Endothelial cell of umbilical vein (primary cell): ENCODE measurements at regions not wholly inside any gene's neighbourhood (a gene's known extent, or its start where the extent isn't known, plus 50 kb on each side); places are given as distances from the start of the nearest gene placed in this dataset.
A peak's percentile ranks its signal among the peaks of the same experiment; 100 is the strongest.

Source experiments
- BruUV-seq: library from RNA; stranded (reverse); fragments of 400-500 nt; replicated peaks from 2 replicates; lab custom pipeline; 2021; lab: Mats Ljungman, UMichigan
- CTCF ChIA-PET: fragments of 300-600, 350-600 bp; sonication (Branson Sonifier 250); formaldehyde crosslinking; loops from one replicate; lab custom pipeline; 2021; ENCODE audit warnings: antibody characterized with exemption, inconsistent platforms; lab: Charles Lee
- POLR2A ChIA-PET: fragments of 300-600, 350-600 bp; sonication (Branson Sonifier 250); formaldehyde crosslinking; loops from one replicate; lab custom pipeline; 2021; ENCODE audit warnings: antibody characterized with exemption, inconsistent platforms; lab: Charles Lee
- DNase-seq: peaks from one replicate; pipeline ENCODE4 v3.0.0-alpha.2; 2011; ENCODE audit warnings: low read depth, low spot score
- FAIRE-seq: peaks from 2 replicates; lab custom pipeline; 2011; peaks lifted over from hg19 to GRCh38; lab: Jason Lieb, UNC
- H2AFZ ChIP-seq: 2 replicates; pipeline ENCODE4 v1.6.0; 2012; ENCODE audit warnings: low read depth, low read length, control low read depth, inconsistent platforms
- H3K27ac ChIP-seq: 2 replicates; pipeline ENCODE4 v1.5.1; 2011; ENCODE audit warnings: low read depth, mild to moderate bottlenecking, control low read depth, low read length, moderate library complexity; ENCODE audit not compliant: insufficient read depth
- H3K27me3 ChIP-seq, 2 experiments: 2 replicates each; pipeline versions ENCODE4 v1.6.0 to v1.6.1; 2011; ENCODE audit warnings: low read length in 2 of 2, mixed read lengths in 1 of 2; ENCODE audit not compliant: control insufficient read depth in 2 of 2, insufficient read depth in 2 of 2
- H3K36me3 ChIP-seq, 2 experiments: 2 replicates in 1 of 2; 3 replicates in 1 of 2; pipeline ENCODE4 v1.5.1; 2011; ENCODE audit warnings: low read length in 2 of 2, mild to moderate bottlenecking in 1 of 2, moderate library complexity in 1 of 2; ENCODE audit not compliant: control insufficient read depth in 2 of 2, insufficient read depth in 2 of 2; ENCODE audit errors: extremely low read depth in 1 of 2
- H3K4me1 ChIP-seq: 3 replicates; pipeline ENCODE4 v1.5.1; 2011; ENCODE audit warnings: mild to moderate bottlenecking, low read length; ENCODE audit not compliant: control insufficient read depth, insufficient read depth; ENCODE audit errors: extremely low read depth
- H3K4me2 ChIP-seq: 2 replicates; pipeline ENCODE4 v1.6.1; 2011; ENCODE audit warnings: low read length, control low read depth, mixed read lengths; ENCODE audit not compliant: insufficient read depth
- H3K4me3 ChIP-seq, 3 experiments: fragments of 200-600 bp in 1 of 3; sonication (generic), shearing (Covaris generic) in 1 of 3; replicated peaks in 1 of 3; 2 replicates each; pipeline ENCODE4 v1.5.1; 2011 to 2016; ENCODE audit warnings: control low read depth in 3 of 3, low read length in 3 of 3, mild to moderate bottlenecking in 2 of 3, inconsistent platforms in 1 of 3, low read depth in 1 of 3, moderate library complexity in 1 of 3; ENCODE audit not compliant: insufficient read depth in 1 of 3
- H3K79me2 ChIP-seq: 2 replicates; pipeline ENCODE4 v1.6.0; 2012; ENCODE audit warnings: low read length, inconsistent platforms; ENCODE audit not compliant: control insufficient read depth, insufficient read depth
- H3K9ac ChIP-seq: replicated peaks from 2 replicates; pipeline ENCODE3; 2011; ENCODE audit warnings: low read length, control low read depth; ENCODE audit not compliant: insufficient read depth; ENCODE audit errors: extremely low read depth
- H3K9me1 ChIP-seq: replicated peaks from 3 replicates; pipeline ENCODE4 v1.6.0; 2011; ENCODE audit warnings: mild to moderate bottlenecking, low read length; ENCODE audit not compliant: control insufficient read depth, insufficient read depth; ENCODE audit errors: extremely low read depth
- H3K9me3 ChIP-seq: replicated peaks from 2 replicates; pipeline ENCODE4 v1.5.1; 2012; ENCODE audit warnings: low read length, inconsistent platforms; ENCODE audit not compliant: control insufficient read depth, insufficient read depth
- H4K20me1 ChIP-seq: replicated peaks from 2 replicates; pipeline ENCODE3; 2011; ENCODE audit warnings: mild to moderate bottlenecking, low read length; ENCODE audit not compliant: control insufficient read depth, insufficient read depth; ENCODE audit errors: extremely low read depth
- GATA2 ChIP-seq: IDR thresholded peaks from 2 replicates; pipeline ENCODE4 v1.7.0; 2011; ENCODE audit warnings: low read depth, mild to moderate bottlenecking, moderate library complexity, mixed read lengths, low read length; ENCODE audit not compliant: insufficient read length, insufficient read depth
- MYC ChIP-seq: IDR thresholded peaks from one replicate; pipeline ENCODE4 v1.6.1; 2011; ENCODE audit warnings: mild to moderate bottlenecking, low read depth, low read length
- POLR2A ChIP-seq: IDR thresholded peaks from 2 replicates; pipeline ENCODE4 v1.6.1; 2012; ENCODE audit warnings: low read depth, mild to moderate bottlenecking, control low read depth, low read length
- POLR2AphosphoS5 ChIP-seq: IDR thresholded peaks from 2 replicates; pipeline ENCODE4 v1.6.1; 2012; ENCODE audit warnings: low read depth, mild to moderate bottlenecking, control low read depth, low read length, moderate library complexity; ENCODE audit not compliant: insufficient read depth
- dilution Hi-C: fragments of 300-500 bp; cut with MboI; formaldehyde crosslinking; loops from one replicate; pipeline ENCODE4 v1.15.0; 2019; ENCODE audit warnings: low sequenced_read_pairs; ENCODE audit not compliant: extremely low pct_ligation_motif_present
- intact Hi-C: fragments of 100-400 bp; cut with micrococcal nuclease; formaldehyde crosslinking; loops from one replicate; pipeline ENCODE4 v1.10.0; 2022
- TF ChIP-seq, protein P1 (sequence below), 2 donors: IDR thresholded peaks; 1 replicate in 1 of 2; 2 replicates in 1 of 2; pipeline ENCODE4 v1.5.1; 2011; ENCODE audit warnings: low read length in 2 of 2, mild to moderate bottlenecking in 2 of 2, moderate library complexity in 2 of 2, control low read depth in 1 of 2, inconsistent platforms in 1 of 2, low read depth in 1 of 2; ENCODE audit not compliant: insufficient read depth in 1 of 2; ENCODE audit errors: extremely low read depth in 1 of 2

GRCh38 chr6:100176311-100176950, 182.4 kb upstream of the MCHR2 start:
- Histone ChIP-seq H3K9ac (no peak overlapping the region), H3K4me2 (no peak overlapping the region), H3K4me1 (no peaks in the 10 kb centered on the region), H3K79me2 (no peaks in the 10 kb centered on the region), H3K27me3 (no peaks in the 10 kb centered on the region), H3K27ac (no peak overlapping the region), H3K4me3 (no peak overlapping the region), H3K36me3 (no peaks in the 10 kb centered on the region), H3K9me1 (no peaks in the 10 kb centered on the region), H3K9me3 (no peaks in the 10 kb centered on the region), H4K20me1 (no peaks in the 10 kb centered on the region), H2AFZ (peak overlapping the region; percentile 79)
- ChIA-PET POLR2A (no interaction called here), CTCF (interaction anchor here (0.7 to 3.0 kb wide), 38 partner anchors 9 to 488 kb away, joined by 3 to 72 read pairs (median 5); partner anchors contain the start of gene SIM1)
- FAIRE-seq: no peak
- TF ChIP-seq MYC: no peak
- no peak for TF ChIP-seq GATA2
- TF ChIP-seq POLR2AphosphoS5: no peak
- TF ChIP-seq, protein P1, sequence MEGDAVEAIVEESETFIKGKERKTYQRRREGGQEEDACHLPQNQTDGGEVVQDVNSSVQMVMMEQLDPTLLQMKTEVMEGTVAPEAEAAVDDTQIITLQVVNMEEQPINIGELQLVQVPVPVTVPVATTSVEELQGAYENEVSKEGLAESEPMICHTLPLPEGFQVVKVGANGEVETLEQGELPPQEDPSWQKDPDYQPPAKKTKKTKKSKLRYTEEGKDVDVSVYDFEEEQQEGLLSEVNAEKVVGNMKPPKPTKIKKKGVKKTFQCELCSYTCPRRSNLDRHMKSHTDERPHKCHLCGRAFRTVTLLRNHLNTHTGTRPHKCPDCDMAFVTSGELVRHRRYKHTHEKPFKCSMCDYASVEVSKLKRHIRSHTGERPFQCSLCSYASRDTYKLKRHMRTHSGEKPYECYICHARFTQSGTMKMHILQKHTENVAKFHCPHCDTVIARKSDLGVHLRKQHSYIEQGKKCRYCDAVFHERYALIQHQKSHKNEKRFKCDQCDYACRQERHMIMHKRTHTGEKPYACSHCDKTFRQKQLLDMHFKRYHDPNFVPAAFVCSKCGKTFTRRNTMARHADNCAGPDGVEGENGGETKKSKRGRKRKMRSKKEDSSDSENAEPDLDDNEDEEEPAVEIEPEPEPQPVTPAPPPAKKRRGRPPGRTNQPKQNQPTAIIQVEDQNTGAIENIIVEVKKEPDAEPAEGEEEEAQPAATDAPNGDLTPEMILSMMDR (IDR thresholded peaks at IDR 0.05; ENCODE audit: extremely low read depth in 1 of 2, insufficient read depth in 1 of 2, low read depth in 1 of 2, low read length in 2 of 2): peak; percentile 29 to 33
- no peak for TF ChIP-seq POLR2A
- DNase-seq: peak; percentile 54
- dilution Hi-C loops: no loop called here
- no TSS peak for BruUV-seq
- intact Hi-C loops: loop anchor here (1.0 to 5.0 kb wide), 4 partner anchors 126 to 480 kb away; partner anchors contain the start of gene SIM1
